Parathyroid adenoma (tissue), 2 donors: ENCODE measurements at regions not wholly inside any gene's neighbourhood (a gene's known extent, or its start where the extent isn't known, plus 50 kb on each side); places are given as distances from the start of the nearest gene placed in this dataset.

Experiments
- H2AFZ ChIP-seq: fragments of 300-600 bp; sonication (generic); one replicate; pipeline ENCODE4 v1.7.0; 2017; ENCODE audit warnings: antibody characterized with exemption, mild to moderate bottlenecking
- H3K27ac ChIP-seq: fragments of 300-600 bp; sonication (generic); one replicate; pipeline ENCODE4 v1.7.0; 2017
- H3K27me3 ChIP-seq: fragments of 300-600 bp; sonication (generic); one replicate; pipeline ENCODE4 v1.7.0; 2017; ENCODE audit warnings: low read length; ENCODE audit not compliant: control insufficient read depth, insufficient read depth
- H3K36me3 ChIP-seq: fragments of 300-600 bp; sonication (generic); one replicate; pipeline ENCODE4 v1.7.0; 2017; ENCODE audit warnings: low read length; ENCODE audit not compliant: control insufficient read depth, insufficient read depth
- H3K4me1 ChIP-seq: fragments of 300-600 bp; sonication (generic); one replicate; pipeline ENCODE4 v1.7.0; 2017; ENCODE audit warnings: control low read depth
- H3K4me2 ChIP-seq: fragments of 300-600 bp; sonication (generic); one replicate; pipeline ENCODE4 v1.7.0; 2017; ENCODE audit warnings: low read length
- H3K4me3 ChIP-seq: fragments of 300-600 bp; sonication (generic); one replicate; pipeline ENCODE4 v1.7.0; 2017; ENCODE audit warnings: low read depth, low read length
- H3K79me2 ChIP-seq: fragments of 300-600 bp; sonication (generic); one replicate; pipeline ENCODE4 v1.7.0; 2017; ENCODE audit warnings: control low read depth
- H3K9ac ChIP-seq: fragments of 300-600 bp; sonication (generic); one replicate; pipeline ENCODE4 v1.7.0; 2017; ENCODE audit warnings: mild to moderate bottlenecking
- H3K9me3 ChIP-seq: fragments of 300-600 bp; sonication (generic); one replicate; pipeline ENCODE4 v1.7.0; 2017; ENCODE audit warnings: low read length; ENCODE audit not compliant: control insufficient read depth
- TF ChIP-seq, protein P1 (sequence below): fragments of 300-600 bp; sonication (generic); IDR thresholded peaks from one replicate; pipeline ENCODE4 v1.7.0; 2017; ENCODE audit warnings: antibody characterized with exemption, mild to moderate bottlenecking
- donor health status: primary hyperparathyroidism.

- Histone ChIP-seq H2AFZ (no peak overlapping the region), H3K27me3 (no peaks in the 10 kb centered on the region), H3K36me3 (no peaks in the 10 kb centered on the region), H3K4me3 (no peak overlapping the region), H3K9me3 (no peaks in the 10 kb centered on the region), H3K9ac (no peak overlapping the region), H3K4me2 (no peak overlapping the region), H3K79me2 (no peaks in the 10 kb centered on the region), H3K27ac (no peak overlapping the region), H3K4me1 (no peaks in the 10 kb centered on the region)
- TF ChIP-seq, protein P1, sequence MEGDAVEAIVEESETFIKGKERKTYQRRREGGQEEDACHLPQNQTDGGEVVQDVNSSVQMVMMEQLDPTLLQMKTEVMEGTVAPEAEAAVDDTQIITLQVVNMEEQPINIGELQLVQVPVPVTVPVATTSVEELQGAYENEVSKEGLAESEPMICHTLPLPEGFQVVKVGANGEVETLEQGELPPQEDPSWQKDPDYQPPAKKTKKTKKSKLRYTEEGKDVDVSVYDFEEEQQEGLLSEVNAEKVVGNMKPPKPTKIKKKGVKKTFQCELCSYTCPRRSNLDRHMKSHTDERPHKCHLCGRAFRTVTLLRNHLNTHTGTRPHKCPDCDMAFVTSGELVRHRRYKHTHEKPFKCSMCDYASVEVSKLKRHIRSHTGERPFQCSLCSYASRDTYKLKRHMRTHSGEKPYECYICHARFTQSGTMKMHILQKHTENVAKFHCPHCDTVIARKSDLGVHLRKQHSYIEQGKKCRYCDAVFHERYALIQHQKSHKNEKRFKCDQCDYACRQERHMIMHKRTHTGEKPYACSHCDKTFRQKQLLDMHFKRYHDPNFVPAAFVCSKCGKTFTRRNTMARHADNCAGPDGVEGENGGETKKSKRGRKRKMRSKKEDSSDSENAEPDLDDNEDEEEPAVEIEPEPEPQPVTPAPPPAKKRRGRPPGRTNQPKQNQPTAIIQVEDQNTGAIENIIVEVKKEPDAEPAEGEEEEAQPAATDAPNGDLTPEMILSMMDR = no peak
Measured at GRCh38 chr1:181366910-181367309, 116.4 kb upstream of the CACNA1E start.

- TF ChIP-seq, protein P1 = no peak
- H3K9me3 ChIP-seq = no peaks in the 10 kb centered on the region
Measured at GRCh38 chr1:181369416-181369815, 113.9 kb upstream of the CACNA1E start.

DNA sequence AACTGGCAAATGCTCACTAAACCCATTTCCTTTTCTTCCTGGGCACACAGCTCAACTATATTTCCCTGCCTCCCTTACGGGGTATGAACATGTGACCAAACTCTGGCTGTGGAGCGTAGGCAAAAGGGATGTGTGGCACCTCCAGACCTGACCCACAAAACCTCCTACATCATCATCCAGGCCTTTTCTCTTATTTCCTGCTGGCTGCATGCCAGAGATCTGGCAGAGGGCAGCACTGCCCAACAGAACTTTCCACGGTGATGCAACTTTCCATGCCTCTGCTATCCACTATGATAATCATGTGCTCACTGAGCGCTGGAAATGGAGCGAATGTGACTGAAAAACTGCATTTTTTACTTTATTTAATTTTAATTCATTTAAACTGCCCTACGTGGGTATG, 99.6 kb upstream of the CACNA1E start:
- Histone ChIP-seq H3K79me2 (no peaks in the 10 kb centered on the region), H3K27ac (no peak overlapping the region), H3K27me3 (no peaks in the 10 kb centered on the region), H3K9me3 (no peaks in the 10 kb centered on the region), H3K4me3 (no peak overlapping the region), H3K9ac (no peak overlapping the region), H3K4me2 (no peak overlapping the region), H2AFZ (no peak overlapping the region), H3K36me3 (no peaks in the 10 kb centered on the region), H3K4me1 (no peaks in the 10 kb centered on the region)
- TF ChIP-seq, protein P1 = no peak

More at GRCh38 chr1:181369416-181369815, 113.9 kb upstream of the CACNA1E start:
- H3K36me3 ChIP-seq = no peaks in the 10 kb centered on the region
- no peak overlapping the region for H2AFZ ChIP-seq
- H3K27ac ChIP-seq = no peak overlapping the region
- H3K9ac ChIP-seq = no peak overlapping the region
- no peaks in the 10 kb centered on the region for H3K79me2 ChIP-seq
- H3K4me2 ChIP-seq = no peak overlapping the region
- H3K27me3 ChIP-seq = no peaks in the 10 kb centered on the region
- no peaks in the 10 kb centered on the region for H3K4me1 ChIP-seq
- H3K4me3 ChIP-seq = no peak overlapping the region

DNA sequence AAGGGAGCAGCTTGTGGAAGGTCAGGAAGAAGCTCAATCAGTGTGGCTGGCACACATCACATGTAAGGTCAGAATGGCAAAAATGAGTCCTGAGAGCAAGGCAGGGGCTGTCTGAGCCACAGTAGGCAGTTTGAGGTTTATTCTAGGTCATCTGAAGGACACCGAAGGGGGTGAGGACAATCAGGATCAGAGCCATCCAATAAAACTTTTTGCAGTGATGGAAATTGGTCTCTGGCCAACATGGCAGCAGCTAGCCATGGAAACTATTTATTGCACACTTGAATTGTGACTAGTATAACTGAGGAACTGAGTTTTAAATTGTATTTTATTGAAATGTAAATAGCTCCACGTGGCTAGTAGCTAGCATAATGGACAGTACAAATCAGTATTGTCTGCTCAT, 97.0 kb upstream of the CACNA1E start:
- Histone ChIP-seq H3K79me2 (no peaks in the 10 kb centered on the region), H3K9ac (no peak overlapping the region), H2AFZ (no peak overlapping the region), H3K36me3 (no peaks in the 10 kb centered on the region), H3K27ac (no peak overlapping the region), H3K4me3 (no peak overlapping the region), H3K4me2 (no peak overlapping the region), H3K4me1 (no peaks in the 10 kb centered on the region), H3K9me3 (no peaks in the 10 kb centered on the region), H3K27me3 (no peaks in the 10 kb centered on the region)
- TF ChIP-seq, protein P1 = no peak

DNA sequence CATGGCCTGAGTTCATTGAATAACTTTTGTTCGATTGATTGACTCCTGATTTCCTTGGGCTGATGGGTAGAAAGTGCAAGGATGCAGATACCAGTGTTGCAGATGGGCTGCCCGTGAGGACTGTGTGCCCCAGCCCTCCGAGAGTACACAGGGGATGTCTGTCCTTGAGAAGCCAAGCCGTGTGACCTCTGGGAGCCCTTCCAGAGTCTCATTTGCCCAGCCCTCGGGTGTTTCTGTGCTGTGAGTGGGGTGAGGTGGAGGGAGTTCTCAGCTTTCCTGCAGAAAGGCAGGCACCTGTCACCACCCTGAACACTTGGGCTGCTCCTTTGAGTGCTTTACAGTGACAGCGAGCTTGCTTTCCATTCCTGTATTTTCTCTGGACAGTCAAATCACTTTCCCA, 96.4 kb upstream of the CACNA1E start:
- Histone ChIP-seq H2AFZ (no peak overlapping the region), H3K4me1 (no peaks in the 10 kb centered on the region), H3K9ac (no peak overlapping the region), H3K36me3 (no peaks in the 10 kb centered on the region), H3K4me2 (no peak overlapping the region), H3K4me3 (no peak overlapping the region), H3K27me3 (no peaks in the 10 kb centered on the region), H3K79me2 (no peaks in the 10 kb centered on the region), H3K9me3 (no peaks in the 10 kb centered on the region), H3K27ac (no peak overlapping the region)
- TF ChIP-seq, protein P1 = no peak
